Natural killer cell (primary cell): ENCODE measurements at regions not wholly inside any gene's neighbourhood (a gene's known extent, or its start where the extent isn't known, plus 50 kb on each side); places are given as distances from the start of the nearest gene placed in this dataset.

ENCODE experiments used
- ATAC-seq, 3 donors: fragments of 150-1000 bp in 2 of 3; fragments of 200-7000 bp in 1 of 3; cut with Tn5 transposase; 1 replicate in 1 of 3; 2 replicates in 2 of 3; pipeline ENCODE4 v1.10.0; 2021; ENCODE audit warnings: mild to moderate bottlenecking in 2 of 3, moderate library complexity in 2 of 3
- DNase-seq, 2 donors: peaks; one replicate each; pipeline versions ENCODE4 v3.0.0 to v3.0.0-alpha.2; 2013 to 2021; ENCODE audit warnings: mixed read lengths in 1 of 2
- H3K27ac ChIP-seq: one replicate; pipeline ENCODE4 v1.5.1; 2013; ENCODE audit warnings: mild to moderate bottlenecking, low read length
- H3K27me3 ChIP-seq: one replicate; pipeline ENCODE4 v1.6.1; 2013; ENCODE audit warnings: low read length; ENCODE audit not compliant: control insufficient read depth, insufficient read depth
- H3K36me3 ChIP-seq: one replicate; pipeline ENCODE4 v1.6.1; 2013; ENCODE audit warnings: low read length; ENCODE audit not compliant: control insufficient read depth, insufficient read depth
- H3K4me1 ChIP-seq: one replicate; pipeline ENCODE4 v1.6.1; 2013; ENCODE audit warnings: low read length; ENCODE audit not compliant: control insufficient read depth, insufficient read depth
- H3K4me3 ChIP-seq: one replicate; pipeline ENCODE4 v1.5.1; 2013; ENCODE audit warnings: low read length
- H3K9me3 ChIP-seq: one replicate; pipeline ENCODE4 v1.6.1; 2013; ENCODE audit warnings: low read length; ENCODE audit not compliant: control insufficient read depth, insufficient read depth
- H3K27ac Mint-ChIP-seq, 2 donors: one replicate each; pipeline ENCODE4 v1.8.0; 2022; ENCODE audit warnings: mild to moderate bottlenecking in 2 of 2, mixed read lengths in 2 of 2, moderate library complexity in 1 of 2
- H3K27me3 Mint-ChIP-seq, 2 donors: one replicate each; pipeline ENCODE4 v1.8.0; 2022; ENCODE audit warnings: low read depth in 2 of 2, mixed read lengths in 2 of 2
- H3K36me3 Mint-ChIP-seq: one replicate; pipeline ENCODE4 v1.8.0; 2022; ENCODE audit warnings: mixed read lengths
- H3K4me1 Mint-ChIP-seq, 2 donors: one replicate each; pipeline ENCODE4 v1.8.0; 2022; ENCODE audit warnings: mixed read lengths in 2 of 2
- H3K4me3 Mint-ChIP-seq: one replicate; pipeline ENCODE4 v1.8.0; 2022; ENCODE audit warnings: mild to moderate bottlenecking, moderate library complexity, mixed read lengths
- H3K9me3 Mint-ChIP-seq, 2 donors: one replicate each; pipeline ENCODE4 v1.8.0; 2022; ENCODE audit warnings: mixed read lengths in 2 of 2
- WGBS: methylation state at CpG from one replicate; pipeline ENCODE4 v1.1.7; 2013; ENCODE audit warnings: missing lambda C conversion rate; ENCODE audit not compliant: insufficient coverage; 5-methylcytosine and 5-hydroxymethylcytosine counted together
- intact Hi-C: fragments of 100-400 bp; cut with micrococcal nuclease; formaldehyde crosslinking; loops from one replicate; pipeline ENCODE4 v1.14.2; 2022
- TF ChIP-seq, protein P1 (sequence below): fragments of 200-600 bp; IDR thresholded peaks from one replicate; pipeline ENCODE4 v1.8.0; 2022; ENCODE audit warnings: antibody characterized with exemption

GRCh38 chr12:114735680-114736374 is 51.9 kb upstream of the TBX3 start:
- ATAC-seq (no peak), DNase-seq (no peak)
- Histone ChIP-seq H3K36me3 (no peaks in the 10 kb centered on the region), H3K4me3 (no peak overlapping the region), H3K27me3 (peaks cover 9% of the 10 kb centered on the region), H3K4me1 (no peaks in the 10 kb centered on the region), H3K9me3 (no peaks in the 10 kb centered on the region), H3K27ac (no peak overlapping the region)
- Mint-ChIP-seq H3K4me3 (no peak overlapping the region), H3K4me1 (no peaks in the 10 kb centered on the region), H3K27me3 (peaks cover 17% of the 10 kb centered on the region in 2 donors), H3K9me3 (no peaks in the 10 kb centered on the region), H3K27ac (no peak overlapping the region), H3K36me3 (no peaks in the 10 kb centered on the region)
- 13% methylated on average over 43 of the region's 43 CpGs for WGBS
- intact Hi-C loops: no loop called here
- TF ChIP-seq, protein P1, sequence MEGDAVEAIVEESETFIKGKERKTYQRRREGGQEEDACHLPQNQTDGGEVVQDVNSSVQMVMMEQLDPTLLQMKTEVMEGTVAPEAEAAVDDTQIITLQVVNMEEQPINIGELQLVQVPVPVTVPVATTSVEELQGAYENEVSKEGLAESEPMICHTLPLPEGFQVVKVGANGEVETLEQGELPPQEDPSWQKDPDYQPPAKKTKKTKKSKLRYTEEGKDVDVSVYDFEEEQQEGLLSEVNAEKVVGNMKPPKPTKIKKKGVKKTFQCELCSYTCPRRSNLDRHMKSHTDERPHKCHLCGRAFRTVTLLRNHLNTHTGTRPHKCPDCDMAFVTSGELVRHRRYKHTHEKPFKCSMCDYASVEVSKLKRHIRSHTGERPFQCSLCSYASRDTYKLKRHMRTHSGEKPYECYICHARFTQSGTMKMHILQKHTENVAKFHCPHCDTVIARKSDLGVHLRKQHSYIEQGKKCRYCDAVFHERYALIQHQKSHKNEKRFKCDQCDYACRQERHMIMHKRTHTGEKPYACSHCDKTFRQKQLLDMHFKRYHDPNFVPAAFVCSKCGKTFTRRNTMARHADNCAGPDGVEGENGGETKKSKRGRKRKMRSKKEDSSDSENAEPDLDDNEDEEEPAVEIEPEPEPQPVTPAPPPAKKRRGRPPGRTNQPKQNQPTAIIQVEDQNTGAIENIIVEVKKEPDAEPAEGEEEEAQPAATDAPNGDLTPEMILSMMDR: no peak

GRCh38 chr12:114735011-114735410 is 51.0 kb upstream of the TBX3 start:
- TF ChIP-seq, protein P1: no peak
- no peaks in the 10 kb centered on the region for H3K36me3 ChIP-seq
- H3K9me3 Mint-ChIP-seq: no peaks in the 10 kb centered on the region
- no peak overlapping the region for H3K4me3 Mint-ChIP-seq
- no peaks in the 10 kb centered on the region for H3K9me3 ChIP-seq
- H3K4me1 Mint-ChIP-seq: no peaks in the 10 kb centered on the region
- intact Hi-C loops: no loop called here
- DNase-seq: no peak
- no peak overlapping the region for H3K27ac ChIP-seq
- H3K27me3 Mint-ChIP-seq: peaks cover 17% of the 10 kb centered on the region in 2 donors
- H3K4me1 ChIP-seq: no peaks in the 10 kb centered on the region
- no peak overlapping the region for H3K4me3 ChIP-seq
- no peaks in the 10 kb centered on the region for H3K36me3 Mint-ChIP-seq
- no peak for ATAC-seq
- 11% methylated on average over 12 of the region's 12 CpGs for WGBS
- no peak overlapping the region for H3K27ac Mint-ChIP-seq
- peaks cover 9% of the 10 kb centered on the region for H3K27me3 ChIP-seq

DNA sequence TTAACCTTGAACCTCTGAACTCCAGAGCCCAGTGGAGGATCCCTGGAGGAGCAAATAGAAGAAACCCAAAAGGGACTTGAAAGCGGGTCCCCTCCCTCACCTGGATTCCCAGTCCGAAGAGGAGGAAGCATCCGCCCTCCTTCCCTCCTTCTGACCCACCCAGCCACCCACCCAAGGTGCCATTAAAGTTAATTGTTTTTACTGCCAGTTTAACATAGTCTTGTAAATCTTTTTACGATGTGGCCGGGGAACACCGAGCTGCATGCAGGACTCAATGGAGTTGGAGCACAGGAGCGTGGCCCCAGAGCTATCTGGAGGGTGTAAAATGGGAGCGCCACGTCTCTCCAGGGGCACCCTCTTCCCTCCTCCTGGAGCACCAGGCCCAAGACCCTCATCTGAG is 49.9 kb upstream of the TBX3 start:
- ATAC-seq: no peak
- no peak overlapping the region for H3K27ac Mint-ChIP-seq
- Histone ChIP-seq H3K4me1 (no peaks in the 10 kb centered on the region), H3K9me3 (no peaks in the 10 kb centered on the region), H3K36me3 (no peaks in the 10 kb centered on the region), H3K27ac (no peak overlapping the region), H3K27me3 (peaks cover 9% of the 10 kb centered on the region), H3K4me3 (no peak overlapping the region)
- peaks cover 17% of the 10 kb centered on the region in 2 donors for H3K27me3 Mint-ChIP-seq
- no peak overlapping the region for H3K4me3 Mint-ChIP-seq
- DNase-seq: no peak
- no peaks in the 10 kb centered on the region for H3K36me3 Mint-ChIP-seq
- H3K9me3 Mint-ChIP-seq: no peaks in the 10 kb centered on the region
- WGBS: 25% methylated on average over 8 of the region's 9 CpGs
- intact Hi-C loops: no loop called here
- TF ChIP-seq, protein P1: no peak
- H3K4me1 Mint-ChIP-seq: no peaks in the 10 kb centered on the region
